ENCODE measurements at regions not wholly inside any gene's neighbourhood (a gene's known extent, or its start where the extent isn't known, plus 50 kb on each side); places are given as distances from the start of the nearest gene placed in this dataset.

DNA sequence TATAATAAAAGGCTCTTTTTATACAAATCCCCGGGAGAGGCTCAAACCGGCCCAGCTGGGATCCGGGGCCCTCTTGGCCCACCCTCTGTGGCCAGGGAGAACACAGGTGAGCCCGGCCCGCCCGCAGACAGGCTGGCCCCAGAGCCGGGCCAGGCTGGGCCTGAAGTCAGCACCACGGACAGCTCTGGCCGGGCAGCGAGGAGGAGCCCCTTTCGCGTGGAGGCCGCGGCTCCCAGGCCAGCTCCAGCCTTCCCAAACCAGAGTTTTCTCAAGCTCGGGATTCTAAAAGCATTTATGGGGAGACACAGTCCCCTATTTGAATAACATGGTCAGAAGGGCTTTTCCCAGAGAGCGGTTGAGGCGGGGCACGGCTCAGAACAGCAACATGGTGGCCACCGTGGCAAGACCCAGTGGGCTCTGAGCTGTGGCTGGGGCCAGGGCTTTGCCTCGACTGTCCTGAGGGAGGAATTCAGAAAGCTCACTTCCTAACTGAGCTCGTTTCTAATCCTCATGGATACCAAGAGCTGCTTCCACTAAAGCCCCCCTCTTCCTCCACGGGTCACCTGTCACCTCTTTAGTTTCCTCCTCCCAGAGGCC, 115.4 kb downstream of the BRD1 start:
- no peak for TF ChIP-seq EZH2phosphoT487 (IDR thresholded peaks at IDR 0.05; ENCODE audit: low read length)
- TF ChIP-seq, protein P1, sequence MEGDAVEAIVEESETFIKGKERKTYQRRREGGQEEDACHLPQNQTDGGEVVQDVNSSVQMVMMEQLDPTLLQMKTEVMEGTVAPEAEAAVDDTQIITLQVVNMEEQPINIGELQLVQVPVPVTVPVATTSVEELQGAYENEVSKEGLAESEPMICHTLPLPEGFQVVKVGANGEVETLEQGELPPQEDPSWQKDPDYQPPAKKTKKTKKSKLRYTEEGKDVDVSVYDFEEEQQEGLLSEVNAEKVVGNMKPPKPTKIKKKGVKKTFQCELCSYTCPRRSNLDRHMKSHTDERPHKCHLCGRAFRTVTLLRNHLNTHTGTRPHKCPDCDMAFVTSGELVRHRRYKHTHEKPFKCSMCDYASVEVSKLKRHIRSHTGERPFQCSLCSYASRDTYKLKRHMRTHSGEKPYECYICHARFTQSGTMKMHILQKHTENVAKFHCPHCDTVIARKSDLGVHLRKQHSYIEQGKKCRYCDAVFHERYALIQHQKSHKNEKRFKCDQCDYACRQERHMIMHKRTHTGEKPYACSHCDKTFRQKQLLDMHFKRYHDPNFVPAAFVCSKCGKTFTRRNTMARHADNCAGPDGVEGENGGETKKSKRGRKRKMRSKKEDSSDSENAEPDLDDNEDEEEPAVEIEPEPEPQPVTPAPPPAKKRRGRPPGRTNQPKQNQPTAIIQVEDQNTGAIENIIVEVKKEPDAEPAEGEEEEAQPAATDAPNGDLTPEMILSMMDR (IDR thresholded peaks at IDR 0.05; ENCODE audit: low read length): no peak
- no peak for TF ChIP-seq EZH2 (optimal IDR thresholded peaks at IDR 0.05; ENCODE audit: low read depth, low read length)

All from MM.1S (cell line).